ENCODE measurements at regions not wholly inside any gene's neighbourhood (a gene's known extent, or its start where the extent isn't known, plus 50 kb on each side); places are given as distances from the start of the nearest gene placed in this dataset.
A peak's percentile ranks its signal among the peaks of the same experiment; 100 is the strongest.

GRCh38 chr7:79714081-79714480 is 260.6 kb upstream of the MAGI2 start:
- POLR2A ChIA-PET, result no interaction called here
- TF ChIP-seq, protein P1, sequence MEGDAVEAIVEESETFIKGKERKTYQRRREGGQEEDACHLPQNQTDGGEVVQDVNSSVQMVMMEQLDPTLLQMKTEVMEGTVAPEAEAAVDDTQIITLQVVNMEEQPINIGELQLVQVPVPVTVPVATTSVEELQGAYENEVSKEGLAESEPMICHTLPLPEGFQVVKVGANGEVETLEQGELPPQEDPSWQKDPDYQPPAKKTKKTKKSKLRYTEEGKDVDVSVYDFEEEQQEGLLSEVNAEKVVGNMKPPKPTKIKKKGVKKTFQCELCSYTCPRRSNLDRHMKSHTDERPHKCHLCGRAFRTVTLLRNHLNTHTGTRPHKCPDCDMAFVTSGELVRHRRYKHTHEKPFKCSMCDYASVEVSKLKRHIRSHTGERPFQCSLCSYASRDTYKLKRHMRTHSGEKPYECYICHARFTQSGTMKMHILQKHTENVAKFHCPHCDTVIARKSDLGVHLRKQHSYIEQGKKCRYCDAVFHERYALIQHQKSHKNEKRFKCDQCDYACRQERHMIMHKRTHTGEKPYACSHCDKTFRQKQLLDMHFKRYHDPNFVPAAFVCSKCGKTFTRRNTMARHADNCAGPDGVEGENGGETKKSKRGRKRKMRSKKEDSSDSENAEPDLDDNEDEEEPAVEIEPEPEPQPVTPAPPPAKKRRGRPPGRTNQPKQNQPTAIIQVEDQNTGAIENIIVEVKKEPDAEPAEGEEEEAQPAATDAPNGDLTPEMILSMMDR (IDR thresholded peaks at IDR 0.05), result no peak
- H3K9me3 ChIP-seq (ENCODE audit: control insufficient read depth in 1 of 2, insufficient read depth in 1 of 2, low read length in 2 of 2), result peaks cover 0 to under 1% of the 10 kb centered on the region in 2 experiments
- H3K36me3 Mint-ChIP-seq (ENCODE audit: low read depth), result no peaks in the 10 kb centered on the region
- no peak overlapping the region for H3K4me3 Mint-ChIP-seq
- intact Hi-C loops (cut with DNase I, micrococcal nuclease), result no loop called here
- CTCF ChIA-PET, result no interaction called here
- no peak overlapping the region for H3K4me3 ChIP-seq (ENCODE audit: low read length)
- H3K36me3 ChIP-seq (ENCODE audit: insufficient read depth, low read length), result no peaks in the 10 kb centered on the region
- no peaks in the 10 kb centered on the region for H3K27me3 Mint-ChIP-seq
- H3K27ac Mint-ChIP-seq, result no peak overlapping the region
- no peaks in the 10 kb centered on the region for H3K4me1 Mint-ChIP-seq (ENCODE audit: low read depth)
- no peaks in the 10 kb centered on the region for H3K9me3 Mint-ChIP-seq
- no peak overlapping the region for H3K27ac ChIP-seq (ENCODE audit: low read depth in 1 of 2, low read length in 2 of 2)
- no peaks in the 10 kb centered on the region for H3K27me3 ChIP-seq (ENCODE audit: control insufficient read depth in 1 of 2, insufficient read depth in 2 of 2, low read length in 2 of 2)
- peak in 1 of 14 experiments; percentile 1 for DNase-seq
- no peaks in the 10 kb centered on the region for H3K4me1 ChIP-seq (ENCODE audit: insufficient read depth, low read length)
- ATAC-seq (ENCODE audit: poor library complexity), result no peak

DNA sequence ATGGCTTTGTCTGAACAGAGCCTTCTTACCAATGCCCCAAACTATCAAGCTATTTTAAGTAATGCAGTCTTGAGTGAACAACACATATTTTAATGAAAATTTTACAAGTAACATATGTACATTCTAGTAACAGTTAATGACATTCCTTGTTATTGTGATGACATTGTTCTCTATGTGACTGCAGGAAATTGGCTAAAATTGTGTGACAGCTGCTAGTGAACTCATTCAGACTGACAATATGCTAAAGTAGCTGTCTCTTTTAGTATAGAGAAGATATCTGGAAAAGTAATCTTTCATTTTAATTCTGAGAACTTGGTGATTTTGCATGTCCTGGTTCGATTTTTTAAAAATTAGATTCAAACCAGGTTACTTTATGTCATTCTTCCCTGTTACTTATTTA is 259.8 kb upstream of the MAGI2 start:
- Mint-ChIP-seq H3K36me3 (ENCODE audit: low read depth) (no peaks in the 10 kb centered on the region), H3K4me1 (ENCODE audit: low read depth) (no peaks in the 10 kb centered on the region), H3K27me3 (no peaks in the 10 kb centered on the region), H3K27ac (no peak overlapping the region), H3K9me3 (no peaks in the 10 kb centered on the region), H3K4me3 (no peak overlapping the region)
- Histone ChIP-seq H3K4me1 (ENCODE audit: insufficient read depth, low read length) (no peaks in the 10 kb centered on the region), H3K27me3 (ENCODE audit: control insufficient read depth in 1 of 2, insufficient read depth in 2 of 2, low read length in 2 of 2) (no peaks in the 10 kb centered on the region), H3K27ac (ENCODE audit: low read depth in 1 of 2, low read length in 2 of 2) (no peak overlapping the region), H3K4me3 (ENCODE audit: low read length) (no peak overlapping the region), H3K9me3 (ENCODE audit: control insufficient read depth in 1 of 2, insufficient read depth in 1 of 2, low read length in 2 of 2) (no peaks in the 10 kb centered on the region), H3K36me3 (ENCODE audit: insufficient read depth, low read length) (no peaks in the 10 kb centered on the region)
- ChIA-PET POLR2A (no interaction called here), CTCF (no interaction called here)
- TF ChIP-seq, protein P1 (IDR thresholded peaks at IDR 0.05), result no peak
- ATAC-seq (ENCODE audit: poor library complexity) (no peak), DNase-seq (no peak)
- intact Hi-C loops (cut with DNase I, micrococcal nuclease), result no loop called here

GRCh38 chr7:79711660-79712059 is 258.2 kb upstream of the MAGI2 start:
- ChIA-PET CTCF (no interaction called here), POLR2A (no interaction called here)
- no peaks in the 10 kb centered on the region for H3K27me3 Mint-ChIP-seq
- intact Hi-C loops (cut with DNase I, micrococcal nuclease), result no loop called here
- ATAC-seq (ENCODE audit: poor library complexity) (no peak), DNase-seq (no peak)
- Histone ChIP-seq H3K27ac (ENCODE audit: low read depth in 1 of 2, low read length in 2 of 2) (no peak overlapping the region), H3K36me3 (ENCODE audit: insufficient read depth, low read length) (no peaks in the 10 kb centered on the region), H3K4me3 (ENCODE audit: low read length) (no peak overlapping the region), H3K9me3 (ENCODE audit: control insufficient read depth in 1 of 2, insufficient read depth in 1 of 2, low read length in 2 of 2) (peaks cover 0 to under 1% of the 10 kb centered on the region in 2 experiments), H3K4me1 (ENCODE audit: insufficient read depth, low read length) (no peaks in the 10 kb centered on the region), H3K27me3 (ENCODE audit: control insufficient read depth in 1 of 2, insufficient read depth in 2 of 2, low read length in 2 of 2) (no peaks in the 10 kb centered on the region)
- H3K9me3 Mint-ChIP-seq, result no peaks in the 10 kb centered on the region
- H3K27ac Mint-ChIP-seq, result no peak overlapping the region
- TF ChIP-seq, protein P1 (IDR thresholded peaks at IDR 0.05), result no peak
- no peak overlapping the region for H3K4me3 Mint-ChIP-seq
- H3K36me3 Mint-ChIP-seq (ENCODE audit: low read depth), result no peaks in the 10 kb centered on the region
- H3K4me1 Mint-ChIP-seq (ENCODE audit: low read depth), result no peaks in the 10 kb centered on the region

All from CD4-positive, alpha-beta T cell (primary cell).